ENCODE measurements at regions not wholly inside any gene's neighbourhood (a gene's known extent, or its start where the extent isn't known, plus 50 kb on each side); places are given as distances from the start of the nearest gene placed in this dataset.

GRCh38 chr18:29644276-29644675 is 1398.3 kb downstream of the DSC3 start:
- H3K27me3 Mint-ChIP-seq = no peaks in the 10 kb centered on the region
- DNase-seq = no peak
- H3K9me3 Mint-ChIP-seq = peaks cover 25% of the 10 kb centered on the region
- H3K36me3 Mint-ChIP-seq (ENCODE audit: low read depth) = no peaks in the 10 kb centered on the region
- H3K4me3 Mint-ChIP-seq = no peak overlapping the region
- no peaks in the 10 kb centered on the region for H3K4me1 Mint-ChIP-seq (ENCODE audit: low read depth)
- no peak overlapping the region for H3K27ac Mint-ChIP-seq

GRCh38 chr18:29629493-29630036 is 1413.0 kb downstream of the DSC3 start:
- no peaks in the 10 kb centered on the region for H3K36me3 Mint-ChIP-seq (ENCODE audit: low read depth)
- no peak overlapping the region for H3K27ac Mint-ChIP-seq
- peaks cover 28% of the 10 kb centered on the region for H3K9me3 Mint-ChIP-seq
- H3K4me1 Mint-ChIP-seq (ENCODE audit: low read depth) = no peaks in the 10 kb centered on the region
- no peak for DNase-seq
- H3K4me3 Mint-ChIP-seq = no peak overlapping the region
- no peaks in the 10 kb centered on the region for H3K27me3 Mint-ChIP-seq

GRCh38 chr18:29626094-29626493 is 1416.4 kb downstream of the DSC3 start:
- H3K27me3 Mint-ChIP-seq = no peaks in the 10 kb centered on the region
- H3K4me1 Mint-ChIP-seq (ENCODE audit: low read depth) = no peaks in the 10 kb centered on the region
- H3K27ac Mint-ChIP-seq = no peak overlapping the region
- H3K36me3 Mint-ChIP-seq (ENCODE audit: low read depth) = no peaks in the 10 kb centered on the region
- H3K9me3 Mint-ChIP-seq = peaks cover 19% of the 10 kb centered on the region
- H3K4me3 Mint-ChIP-seq = no peak overlapping the region
- DNase-seq = no peak

- Mint-ChIP-seq H3K9me3 (peaks cover 25% of the 10 kb centered on the region), H3K36me3 (ENCODE audit: low read depth) (no peaks in the 10 kb centered on the region), H3K27ac (no peak overlapping the region), H3K4me3 (no peak overlapping the region), H3K4me1 (ENCODE audit: low read depth) (no peaks in the 10 kb centered on the region), H3K27me3 (no peaks in the 10 kb centered on the region)
- no peak for DNase-seq
Observed at GRCh38 chr18:29616867-29617266, 1425.7 kb downstream of the DSC3 start.

DNA sequence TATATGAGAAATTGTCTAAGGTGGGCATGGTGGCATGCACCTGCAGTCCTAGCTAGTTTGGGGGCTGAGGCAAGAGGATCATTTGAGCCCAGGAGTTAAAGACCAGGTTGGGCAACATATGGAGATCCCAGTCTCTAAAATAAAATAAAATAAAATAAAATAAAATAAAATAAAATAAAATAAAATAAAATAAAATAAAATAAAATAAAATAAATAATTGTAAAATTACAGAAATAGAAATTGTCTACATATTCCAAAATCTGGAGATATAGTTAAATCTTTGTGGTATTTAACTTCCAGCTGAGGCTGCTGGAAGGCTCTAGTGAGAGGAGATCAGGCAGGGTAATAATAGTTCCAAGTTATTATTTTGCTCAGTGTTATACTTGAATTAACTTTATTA is 1432.1 kb upstream of the CDH2 start:
- Mint-ChIP-seq H3K27ac (no peak overlapping the region), H3K36me3 (ENCODE audit: low read depth) (no peaks in the 10 kb centered on the region), H3K27me3 (no peaks in the 10 kb centered on the region), H3K4me3 (no peak overlapping the region), H3K9me3 (peaks cover 24% of the 10 kb centered on the region), H3K4me1 (ENCODE audit: low read depth) (no peaks in the 10 kb centered on the region)
- DNase-seq = no peak

DNA sequence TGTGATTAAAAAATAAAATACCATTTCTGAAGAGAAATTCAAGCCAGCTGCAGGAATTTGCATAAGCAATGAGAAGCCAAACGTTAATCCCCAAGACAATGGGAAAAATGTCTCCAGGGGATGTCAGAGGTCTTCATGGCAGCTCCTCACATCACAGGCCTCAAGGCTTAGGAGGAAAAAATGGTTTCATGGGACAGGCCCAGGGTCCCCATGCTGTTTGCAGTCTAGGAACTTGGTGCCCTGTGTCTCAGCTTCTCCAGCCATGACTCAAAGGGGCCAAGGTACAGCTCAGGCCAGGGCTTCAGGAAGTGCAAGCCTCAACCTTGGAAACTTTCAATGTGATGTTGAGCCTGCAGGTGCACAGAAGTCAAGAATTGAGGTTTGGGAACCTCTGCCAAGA is 1428.4 kb upstream of the CDH2 start:
- no peak for DNase-seq
- Mint-ChIP-seq H3K27me3 (no peaks in the 10 kb centered on the region), H3K9me3 (peaks cover 27% of the 10 kb centered on the region), H3K36me3 (ENCODE audit: low read depth) (no peaks in the 10 kb centered on the region), H3K4me3 (no peak overlapping the region), H3K4me1 (ENCODE audit: low read depth) (no peaks in the 10 kb centered on the region), H3K27ac (no peak overlapping the region)

- Mint-ChIP-seq H3K9me3 (peaks cover 16% of the 10 kb centered on the region), H3K36me3 (ENCODE audit: low read depth) (no peaks in the 10 kb centered on the region), H3K27me3 (no peaks in the 10 kb centered on the region), H3K27ac (no peak overlapping the region), H3K4me3 (no peak overlapping the region), H3K4me1 (ENCODE audit: low read depth) (no peaks in the 10 kb centered on the region)
- no peak for DNase-seq
Observed at GRCh38 chr18:29596959-29597358, 1420.0 kb upstream of the CDH2 start.

GRCh38 chr18:29594493-29594892 is 1417.6 kb upstream of the CDH2 start:
- no peak overlapping the region for H3K4me3 Mint-ChIP-seq
- H3K27ac Mint-ChIP-seq = no peak overlapping the region
- no peaks in the 10 kb centered on the region for H3K27me3 Mint-ChIP-seq
- H3K4me1 Mint-ChIP-seq (ENCODE audit: low read depth) = no peaks in the 10 kb centered on the region
- peaks cover 16% of the 10 kb centered on the region for H3K9me3 Mint-ChIP-seq
- no peaks in the 10 kb centered on the region for H3K36me3 Mint-ChIP-seq (ENCODE audit: low read depth)
- no peak for DNase-seq

DNA sequence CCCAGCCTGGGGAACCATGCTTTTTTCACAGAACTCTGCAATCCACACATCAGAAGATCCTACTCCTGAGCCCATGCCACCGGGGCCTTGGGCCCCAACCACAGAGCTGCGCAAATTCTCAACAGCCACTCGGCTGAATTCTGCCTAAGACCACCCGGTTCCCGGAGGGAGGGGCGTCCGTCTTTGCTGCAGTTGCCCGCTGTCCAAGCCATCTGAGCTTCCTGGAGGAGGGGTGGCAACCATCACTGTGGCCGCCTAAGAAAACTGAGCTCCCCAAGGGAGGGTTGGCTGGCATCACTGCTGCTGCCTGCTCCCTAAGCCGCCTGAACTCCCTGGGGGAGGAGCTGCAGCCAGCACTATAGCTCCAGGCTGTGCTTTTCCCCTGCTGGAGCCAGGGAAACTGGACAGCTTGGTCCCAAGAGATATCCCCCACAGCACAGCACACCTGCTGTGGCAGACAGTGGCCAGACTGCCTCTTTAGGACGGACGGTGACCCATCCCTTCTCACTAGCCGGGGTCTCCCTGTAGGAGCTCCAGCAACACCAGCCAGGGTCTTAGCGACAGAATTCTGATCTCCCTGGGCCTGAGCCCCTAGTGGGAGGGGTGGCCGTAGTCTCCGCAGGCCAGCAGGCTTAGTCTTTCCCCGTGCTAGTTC is 1411.6 kb upstream of the CDH2 start:
- Mint-ChIP-seq H3K27me3 (no peaks in the 10 kb centered on the region), H3K4me3 (no peak overlapping the region), H3K9me3 (peaks cover 38% of the 10 kb centered on the region), H3K27ac (no peak overlapping the region), H3K4me1 (ENCODE audit: low read depth) (no peaks in the 10 kb centered on the region), H3K36me3 (ENCODE audit: low read depth) (no peaks in the 10 kb centered on the region)
- DNase-seq = no peak

DNA sequence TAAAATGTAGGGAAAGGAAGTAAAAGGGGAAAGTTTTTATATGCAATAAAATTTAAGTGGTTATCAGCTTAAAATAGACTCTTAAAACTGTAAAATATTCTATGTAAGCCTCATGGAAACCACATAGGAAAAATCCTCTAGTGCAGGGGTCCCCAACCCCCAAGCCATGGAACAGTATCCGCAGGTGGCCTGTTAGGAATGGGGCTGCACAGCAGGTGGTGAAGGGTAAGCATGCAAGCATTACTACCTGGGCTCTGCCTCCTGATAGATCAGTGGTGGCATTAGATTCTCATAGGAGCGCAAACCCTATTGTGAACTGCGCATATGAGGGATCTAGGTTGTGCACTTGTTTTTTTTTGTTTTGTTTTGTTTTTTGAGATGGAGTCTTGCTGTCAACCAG is 1409.3 kb upstream of the CDH2 start:
- peaks cover 40% of the 10 kb centered on the region for H3K9me3 Mint-ChIP-seq
- DNase-seq = no peak
- H3K4me3 Mint-ChIP-seq = no peak overlapping the region
- H3K4me1 Mint-ChIP-seq (ENCODE audit: low read depth) = no peaks in the 10 kb centered on the region
- H3K36me3 Mint-ChIP-seq (ENCODE audit: low read depth) = no peaks in the 10 kb centered on the region
- H3K27me3 Mint-ChIP-seq = no peaks in the 10 kb centered on the region
- no peak overlapping the region for H3K27ac Mint-ChIP-seq

DNA sequence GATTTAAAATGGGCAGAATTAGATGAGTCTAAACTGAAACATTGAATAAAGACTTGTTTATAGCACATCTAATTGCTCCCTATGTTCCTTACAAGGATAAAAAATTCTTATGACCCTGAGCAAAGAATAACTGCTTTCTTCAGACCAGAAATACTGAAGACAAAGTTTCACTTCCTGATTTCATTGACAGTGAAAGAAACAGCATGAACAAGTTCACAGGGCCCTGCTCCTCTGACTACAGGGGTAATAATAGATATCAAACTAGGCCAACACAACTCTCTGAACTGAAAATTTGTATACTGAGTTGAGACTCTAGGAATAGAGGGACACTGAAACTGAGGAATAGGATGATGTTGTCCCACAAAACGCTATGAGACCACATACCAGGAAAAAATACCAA is 1383.3 kb upstream of the CDH2 start:
- H3K27ac Mint-ChIP-seq = no peak overlapping the region
- no peaks in the 10 kb centered on the region for H3K27me3 Mint-ChIP-seq
- DNase-seq = no peak
- H3K4me3 Mint-ChIP-seq = no peak overlapping the region
- H3K9me3 Mint-ChIP-seq = peaks cover 20% of the 10 kb centered on the region
- H3K36me3 Mint-ChIP-seq (ENCODE audit: low read depth) = no peaks in the 10 kb centered on the region
- no peaks in the 10 kb centered on the region for H3K4me1 Mint-ChIP-seq (ENCODE audit: low read depth)

DNA sequence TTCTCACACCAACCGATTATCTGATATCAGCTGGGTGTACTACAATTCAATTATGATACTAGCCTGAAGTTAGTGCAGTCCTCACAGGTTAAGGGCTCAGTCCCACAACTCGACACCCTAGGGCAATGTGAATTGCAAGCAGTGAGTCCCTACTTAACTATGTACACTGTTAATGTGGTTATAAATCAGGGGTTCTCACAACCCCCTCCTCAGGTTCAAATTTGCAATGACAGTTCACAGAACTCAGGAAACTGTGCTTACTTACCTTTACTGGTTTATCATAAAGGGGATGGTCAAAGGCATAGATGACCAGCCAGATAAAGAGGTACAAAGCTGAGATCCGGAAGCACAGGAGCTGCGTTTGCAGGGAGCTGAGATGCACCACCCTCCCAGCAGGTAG is 1379.1 kb upstream of the CDH2 start:
- H3K9me3 Mint-ChIP-seq = peaks cover 13% of the 10 kb centered on the region
- no peak overlapping the region for H3K4me3 Mint-ChIP-seq
- H3K27me3 Mint-ChIP-seq = no peaks in the 10 kb centered on the region
- no peak overlapping the region for H3K27ac Mint-ChIP-seq
- H3K36me3 Mint-ChIP-seq (ENCODE audit: low read depth) = no peaks in the 10 kb centered on the region
- no peaks in the 10 kb centered on the region for H3K4me1 Mint-ChIP-seq (ENCODE audit: low read depth)
- no peak for DNase-seq

GRCh38 chr18:29549759-29550158 is 1372.8 kb upstream of the CDH2 start:
- DNase-seq = no peak
- H3K27me3 Mint-ChIP-seq = no peaks in the 10 kb centered on the region
- no peak overlapping the region for H3K27ac Mint-ChIP-seq
- H3K4me3 Mint-ChIP-seq = no peak overlapping the region
- H3K4me1 Mint-ChIP-seq (ENCODE audit: low read depth) = no peaks in the 10 kb centered on the region
- no peaks in the 10 kb centered on the region for H3K36me3 Mint-ChIP-seq (ENCODE audit: low read depth)
- peaks cover 13% of the 10 kb centered on the region for H3K9me3 Mint-ChIP-seq

- no peak overlapping the region for H3K4me3 Mint-ChIP-seq
- no peak overlapping the region for H3K27ac Mint-ChIP-seq
- no peaks in the 10 kb centered on the region for H3K4me1 Mint-ChIP-seq (ENCODE audit: low read depth)
- no peak for DNase-seq
- H3K27me3 Mint-ChIP-seq = no peaks in the 10 kb centered on the region
- no peaks in the 10 kb centered on the region for H3K36me3 Mint-ChIP-seq (ENCODE audit: low read depth)
- H3K9me3 Mint-ChIP-seq = peaks cover 15% of the 10 kb centered on the region
Observed at GRCh38 chr18:29547626-29548025, 1370.7 kb upstream of the CDH2 start.

DNA sequence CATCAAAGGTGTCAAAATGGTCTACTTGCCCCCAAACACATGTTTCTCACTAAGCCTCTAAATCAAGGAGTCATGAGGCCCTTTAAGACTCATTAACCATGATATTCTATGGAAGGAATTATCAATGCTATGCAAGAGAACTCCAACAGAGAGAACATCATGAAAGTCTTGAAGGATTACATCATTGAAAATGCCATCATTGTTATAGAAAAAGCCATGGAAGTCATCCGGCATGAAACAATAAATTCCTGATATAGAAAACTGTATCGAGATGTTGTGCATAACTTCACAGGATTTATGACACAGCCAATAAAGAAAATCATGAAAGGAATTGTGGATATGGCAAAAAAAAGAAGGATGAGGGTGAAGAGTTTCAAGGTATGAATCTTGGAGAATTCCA is 1363.6 kb upstream of the CDH2 start:
- Mint-ChIP-seq H3K4me3 (no peak overlapping the region), H3K4me1 (ENCODE audit: low read depth) (no peaks in the 10 kb centered on the region), H3K27ac (no peak overlapping the region), H3K27me3 (no peaks in the 10 kb centered on the region), H3K9me3 (peaks cover 17% of the 10 kb centered on the region), H3K36me3 (ENCODE audit: low read depth) (no peaks in the 10 kb centered on the region)
- no peak for DNase-seq

DNA sequence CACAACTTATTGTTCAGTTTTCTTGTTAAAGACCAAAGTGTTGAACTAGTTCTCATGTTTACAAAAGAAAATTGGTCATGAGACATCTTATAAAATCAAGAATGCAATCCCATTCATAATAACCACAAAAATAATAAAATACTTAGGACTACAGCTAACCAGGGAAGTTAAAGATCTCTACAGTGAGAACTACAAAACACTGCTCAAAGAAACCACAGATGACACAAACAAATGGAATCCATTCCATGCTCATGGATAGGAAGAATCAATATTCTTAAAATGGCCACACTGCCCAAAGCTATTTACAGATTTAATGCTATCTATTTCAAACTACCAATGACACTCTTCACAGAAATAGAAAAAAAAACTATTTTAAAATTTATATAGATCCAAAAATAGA is 1354.8 kb upstream of the CDH2 start:
- Mint-ChIP-seq H3K4me1 (ENCODE audit: low read depth) (no peaks in the 10 kb centered on the region), H3K27ac (no peak overlapping the region), H3K36me3 (ENCODE audit: low read depth) (no peaks in the 10 kb centered on the region), H3K9me3 (peaks cover 16% of the 10 kb centered on the region), H3K27me3 (no peaks in the 10 kb centered on the region), H3K4me3 (no peak overlapping the region)
- no peak for DNase-seq
